Left renal cortex interstitium (tissue), 4 donors: ENCODE measurements at regions not wholly inside any gene's neighbourhood (a gene's known extent, or its start where the extent isn't known, plus 50 kb on each side); places are given as distances from the start of the nearest gene placed in this dataset.
"Not testable (repeated sequence)": the region's sequence is repeated elsewhere in the genome, so short reads cannot be mapped to it uniquely, and the experiment has no call there.

ENCODE experiments used
- DNase-seq, 4 donors: peaks; one replicate each; pipeline ENCODE4 v3.0.0-alpha.2; 2013; ENCODE audit warnings: low read depth in 4 of 4, low spot score in 2 of 4, missing footprints in 1 of 4

DNA sequence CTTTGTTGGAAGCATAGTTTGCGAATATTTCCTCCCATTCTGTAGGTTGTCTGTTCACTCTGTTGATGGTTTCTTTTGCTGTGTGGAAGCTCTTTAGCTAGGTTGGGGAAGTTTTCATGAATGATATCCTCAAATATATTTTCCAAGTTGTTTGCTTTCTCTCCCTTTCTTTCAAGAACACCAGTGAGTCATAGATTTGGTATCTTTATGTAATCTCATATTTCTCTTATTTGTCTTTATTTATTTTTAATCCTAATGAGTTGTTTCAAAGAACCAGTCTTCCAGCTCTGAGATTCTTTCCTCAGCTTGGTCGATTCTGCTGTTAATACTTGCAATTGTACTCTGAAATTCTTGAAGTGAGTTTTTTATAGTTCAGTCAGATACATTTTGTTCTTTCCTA lies 628.0 kb upstream of the ID4 start:
- DNase-seq: no peak

DNA sequence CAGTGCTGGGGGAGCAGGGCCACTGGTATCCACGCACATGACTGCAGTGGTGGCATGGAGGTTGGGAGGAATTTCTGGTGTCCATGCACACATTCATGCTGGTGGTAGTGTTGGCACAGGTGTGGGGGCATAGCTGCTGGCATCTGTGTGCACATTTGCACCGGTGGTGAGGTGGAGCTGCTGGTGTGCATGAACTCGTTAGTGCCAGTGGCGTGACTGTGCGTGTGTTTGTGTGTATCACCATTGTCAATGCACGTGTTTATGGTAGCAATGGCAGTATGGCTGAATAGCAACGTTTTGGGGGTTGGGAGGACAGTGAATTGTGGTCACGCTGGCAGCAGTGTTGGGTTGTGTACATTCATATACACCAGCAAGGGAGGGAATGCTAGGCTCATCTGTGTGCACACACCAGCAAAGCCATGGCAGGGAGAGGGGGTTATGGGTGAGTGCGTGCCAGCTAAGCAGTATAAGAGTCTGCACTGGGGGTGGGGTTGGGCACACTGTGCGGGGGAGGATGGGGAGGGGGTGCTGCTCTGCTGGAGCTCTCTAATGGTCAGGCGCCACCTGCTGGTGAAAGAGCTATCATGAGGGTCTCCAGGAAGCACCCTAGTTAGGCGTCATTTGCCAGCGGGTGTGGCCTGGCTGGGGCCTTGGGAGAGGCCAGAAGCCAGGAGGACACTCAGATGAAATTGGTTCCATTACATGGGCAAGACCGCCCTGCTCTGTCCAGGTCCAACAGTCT lies 626.1 kb upstream of the ID4 start:
- DNase-seq: no peak

DNA sequence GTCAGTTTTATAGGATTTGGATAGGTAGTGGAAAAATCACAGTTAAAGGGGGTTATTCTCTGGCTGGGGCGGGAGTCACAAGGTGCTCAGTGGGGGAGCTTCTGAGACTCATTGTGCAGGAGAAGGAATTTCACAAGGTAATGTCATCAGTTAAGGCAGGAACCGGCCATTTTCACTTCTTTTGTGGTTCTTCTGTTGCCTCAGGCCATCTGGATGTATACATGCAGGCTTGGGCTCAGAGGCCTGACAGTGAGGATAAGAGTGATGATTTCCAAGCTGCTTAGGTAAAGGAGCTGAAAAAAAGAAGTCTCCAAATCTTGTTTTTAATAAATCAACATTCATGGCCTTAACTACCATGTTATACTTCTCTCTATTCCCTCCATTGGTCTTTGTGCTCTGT lies 622.9 kb upstream of the ID4 start:
- no peak for DNase-seq

DNA sequence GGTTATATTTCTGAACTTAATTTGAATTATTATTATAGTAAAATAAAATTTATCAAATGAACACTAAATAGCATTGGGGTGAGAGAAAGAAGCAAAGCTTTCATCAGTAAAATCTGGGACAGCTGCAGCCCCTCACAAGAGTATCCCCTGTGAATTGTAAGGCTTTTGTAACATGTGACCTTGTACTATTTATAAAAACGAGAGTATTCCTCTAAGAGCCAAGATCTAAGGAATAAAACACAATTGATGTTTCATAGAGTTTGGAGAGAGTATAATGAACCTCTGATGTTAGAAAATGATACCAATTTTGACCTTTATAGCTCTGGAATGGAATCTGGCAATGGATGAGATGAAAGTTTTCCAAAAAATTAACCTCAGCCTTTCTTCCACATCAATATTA lies 617.2 kb upstream of the ID4 start:
- peak in 2 of 4 donors; percentile 24 to 31 for DNase-seq

DNA sequence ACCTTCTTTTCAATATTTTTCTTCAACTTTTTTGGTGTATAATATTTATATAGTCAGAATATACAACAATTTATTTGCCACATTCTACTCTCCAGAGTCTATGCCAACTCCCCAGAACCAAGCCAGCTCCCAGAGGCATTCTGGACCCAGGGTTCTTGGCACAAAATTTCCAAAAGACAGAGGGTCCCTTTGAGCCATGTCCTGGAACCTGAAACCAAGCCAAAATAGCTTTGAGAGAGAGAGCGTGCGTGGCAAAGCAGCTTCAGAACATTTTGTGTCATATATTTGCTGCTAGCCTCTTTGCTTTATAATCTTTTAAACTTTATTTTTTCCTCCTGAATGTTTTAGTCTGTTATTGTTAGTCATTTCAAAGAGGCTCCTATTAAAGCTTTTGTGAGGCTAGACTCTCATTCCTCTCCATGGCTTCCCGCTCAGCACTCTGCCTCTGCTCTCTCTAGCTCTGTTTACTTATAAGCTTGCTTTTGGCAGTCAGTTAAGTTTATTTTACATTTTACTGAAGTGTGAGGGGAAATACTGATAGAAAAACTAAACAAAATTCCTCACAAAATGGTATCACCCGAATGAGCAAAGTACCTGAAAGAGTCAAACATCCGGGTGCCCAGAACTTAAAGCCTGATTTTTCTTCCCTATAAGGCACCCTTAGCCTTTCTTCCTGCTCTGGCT lies 605.1 kb upstream of the ID4 start:
- DNase-seq: no peak

DNA sequence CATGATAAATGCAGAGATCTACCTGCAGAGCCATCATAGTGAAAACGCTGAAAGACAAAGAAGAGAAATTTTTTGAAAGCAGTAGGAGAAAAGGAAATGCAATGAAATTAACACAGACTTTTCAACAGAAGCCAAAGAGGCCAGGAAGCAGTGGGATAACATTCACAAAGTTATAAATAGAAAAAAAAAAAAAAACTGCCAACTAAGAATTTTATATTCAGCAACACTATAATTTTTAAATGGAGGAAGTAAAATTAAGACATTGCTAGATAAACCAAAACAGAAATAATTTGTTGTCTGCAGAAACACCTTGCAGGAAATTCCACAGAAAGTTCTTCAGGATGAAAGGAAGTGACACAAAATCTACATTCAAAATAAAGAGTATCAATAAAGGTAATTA lies 591.5 kb upstream of the ID4 start:
- DNase-seq: no peak

DNA sequence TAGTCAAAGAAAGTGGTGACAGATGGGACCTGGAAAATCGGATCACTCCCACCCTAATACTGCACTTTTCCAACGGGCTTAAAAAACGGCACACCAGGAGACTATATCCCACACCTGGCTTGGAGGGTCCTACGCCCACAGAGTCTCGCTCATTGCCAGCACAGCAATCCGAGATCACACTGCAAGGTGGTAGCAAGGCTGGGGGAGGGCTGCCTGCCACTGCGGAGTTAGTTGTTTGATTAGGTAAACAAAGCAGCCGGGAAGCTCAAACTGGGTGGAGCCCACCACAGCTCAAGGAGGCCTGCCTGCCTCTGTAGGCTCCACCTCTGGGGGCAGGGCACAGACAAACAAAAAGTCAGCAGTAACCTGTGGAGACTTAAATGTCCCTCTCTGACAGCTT lies 590.0 kb upstream of the ID4 start:
- DNase-seq: not testable (repeated sequence)

DNA sequence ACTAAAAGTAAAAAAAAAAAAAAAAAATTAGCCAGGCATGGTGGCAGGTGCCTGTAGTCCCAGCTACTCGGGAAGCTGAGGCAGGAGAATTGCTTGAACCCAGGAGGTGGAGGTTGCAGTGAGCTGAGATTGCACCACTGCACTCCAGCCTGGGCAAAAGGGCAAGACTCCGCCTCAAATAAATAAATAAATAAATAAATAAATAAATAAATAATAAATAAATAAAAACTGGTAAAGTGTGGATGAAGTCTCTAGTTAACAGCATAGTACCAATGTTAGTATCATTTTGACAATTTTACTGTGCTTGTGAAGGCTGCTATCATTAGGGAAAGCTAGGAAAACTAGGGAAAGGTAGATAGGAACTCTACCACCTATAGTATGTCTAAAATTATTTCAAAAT lies 581.0 kb upstream of the ID4 start:
- DNase-seq: not testable (repeated sequence)

DNA sequence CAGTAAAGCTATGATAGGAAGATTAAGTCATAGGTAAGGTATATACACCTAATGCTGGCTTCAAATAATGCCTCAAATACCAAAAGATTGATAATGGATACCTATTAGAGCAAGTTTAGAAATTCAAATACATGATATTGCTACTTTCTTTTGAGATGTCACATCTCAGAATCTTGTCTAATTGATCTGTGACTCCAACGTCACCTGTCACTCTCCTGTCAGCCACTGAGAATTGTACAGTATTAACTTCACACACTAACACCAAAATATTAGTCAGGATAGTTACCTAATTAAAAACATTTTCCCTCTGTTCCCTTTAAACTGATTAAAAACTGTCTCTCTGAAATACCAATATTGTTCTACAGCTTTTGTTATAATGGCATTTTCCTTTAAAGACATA lies 575.5 kb upstream of the ID4 start:
- no peak for DNase-seq

DNA sequence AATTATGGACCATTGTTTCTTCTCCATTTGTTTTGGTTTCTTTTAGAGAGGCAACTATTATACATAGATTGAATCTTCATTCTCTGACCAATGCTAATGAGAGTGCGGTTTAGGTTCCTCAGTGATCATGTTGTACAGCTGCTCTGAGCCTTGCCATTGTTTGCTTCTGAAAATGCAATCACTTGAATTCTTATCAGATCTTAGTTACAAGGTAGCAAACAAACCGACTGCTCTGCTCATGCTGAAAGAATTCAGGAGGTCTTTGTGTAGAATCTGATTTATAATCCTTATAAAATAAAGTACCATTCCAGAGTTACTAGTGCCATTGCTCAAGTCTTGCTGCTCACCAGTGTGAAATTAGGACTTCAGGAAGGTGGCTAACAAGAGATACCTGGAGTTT lies 569.1 kb upstream of the ID4 start:
- DNase-seq: no peak

DNA sequence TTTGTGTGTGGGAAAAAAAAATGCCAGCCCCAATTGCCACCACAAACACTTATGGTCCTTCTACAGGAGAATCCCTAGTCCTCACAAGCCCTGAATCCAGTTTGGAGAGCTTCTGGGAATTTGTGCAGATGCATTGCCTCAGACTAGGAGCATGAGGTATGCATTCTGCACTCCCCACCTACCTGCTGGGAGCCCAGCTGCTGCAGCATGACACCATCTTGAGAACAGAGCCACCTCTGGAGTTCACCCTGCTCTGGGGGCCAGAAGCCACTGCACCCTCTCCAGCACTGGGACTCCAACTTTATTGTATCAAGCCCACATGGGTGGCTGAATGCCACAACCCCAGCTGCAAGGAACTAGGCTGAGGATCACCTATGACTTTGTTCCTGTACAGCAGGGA lies 568.5 kb upstream of the ID4 start:
- no peak for DNase-seq

DNA sequence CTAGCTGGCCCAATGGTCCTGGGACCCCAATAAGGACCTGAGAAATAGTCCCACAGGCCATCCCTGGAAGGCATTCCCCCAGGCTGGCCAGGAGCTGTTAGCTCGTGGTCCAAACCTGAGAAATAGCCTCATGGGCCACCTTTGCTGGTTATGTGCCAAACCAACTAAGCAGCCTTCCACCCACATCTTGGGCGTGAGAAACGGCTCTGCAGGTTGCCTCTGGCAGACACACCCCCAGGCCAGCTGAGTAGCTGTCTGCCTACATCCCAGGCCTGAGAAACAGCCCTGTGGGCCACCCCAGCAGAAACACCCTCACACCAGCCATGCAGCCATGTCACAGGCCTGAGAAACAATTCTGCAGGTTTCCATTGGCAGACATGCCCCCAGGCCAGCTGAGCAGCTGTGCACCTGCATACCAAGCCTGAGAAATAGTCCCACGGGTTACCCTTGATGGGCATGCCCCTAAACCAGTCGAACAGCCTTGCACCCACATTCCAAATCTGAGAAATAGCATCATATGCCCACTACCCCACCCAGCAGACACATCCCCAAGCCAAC lies 567.8 kb upstream of the ID4 start:
- DNase-seq: no peak

DNA sequence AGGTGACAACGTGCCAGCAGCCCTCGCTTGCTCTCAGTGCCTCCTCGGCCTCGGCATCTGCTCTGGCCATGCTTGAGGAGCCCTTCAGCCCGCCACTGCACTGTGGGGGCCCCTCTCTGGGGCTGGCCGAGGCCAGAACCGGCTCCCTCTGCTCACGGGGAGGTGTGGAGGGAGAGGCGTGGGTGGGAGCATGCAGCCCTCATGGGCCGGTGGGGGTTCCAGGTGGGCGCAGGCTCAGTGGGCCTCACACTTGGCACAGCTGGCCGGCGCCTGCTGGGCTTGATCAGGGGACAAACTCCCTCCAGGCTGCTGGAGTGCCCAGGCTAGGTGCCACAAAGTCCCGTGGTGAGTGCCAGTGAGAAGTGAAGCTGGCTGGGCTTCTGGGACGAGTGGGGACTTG lies 566.6 kb upstream of the ID4 start:
- no peak for DNase-seq

DNA sequence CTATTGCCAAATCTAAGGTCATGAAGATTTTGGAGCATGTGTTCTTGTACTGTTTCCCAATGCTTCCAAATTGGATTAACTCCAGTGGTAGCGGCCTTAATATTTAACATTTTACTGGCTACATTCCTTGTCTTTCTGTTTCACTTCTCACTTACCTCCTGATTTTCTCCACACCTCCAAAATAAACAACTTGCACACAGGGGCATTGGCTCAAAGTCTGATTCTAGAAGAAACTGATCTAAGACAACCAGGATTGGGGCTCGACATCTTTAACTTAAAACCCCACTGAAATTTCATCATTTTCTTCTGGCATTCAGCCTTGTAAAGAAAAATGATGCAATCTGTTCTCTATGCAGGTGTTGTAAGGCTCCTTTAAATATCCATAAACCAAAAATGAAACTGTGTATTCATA lies 557.9 kb upstream of the ID4 start:
- DNase-seq: no peak

DNA sequence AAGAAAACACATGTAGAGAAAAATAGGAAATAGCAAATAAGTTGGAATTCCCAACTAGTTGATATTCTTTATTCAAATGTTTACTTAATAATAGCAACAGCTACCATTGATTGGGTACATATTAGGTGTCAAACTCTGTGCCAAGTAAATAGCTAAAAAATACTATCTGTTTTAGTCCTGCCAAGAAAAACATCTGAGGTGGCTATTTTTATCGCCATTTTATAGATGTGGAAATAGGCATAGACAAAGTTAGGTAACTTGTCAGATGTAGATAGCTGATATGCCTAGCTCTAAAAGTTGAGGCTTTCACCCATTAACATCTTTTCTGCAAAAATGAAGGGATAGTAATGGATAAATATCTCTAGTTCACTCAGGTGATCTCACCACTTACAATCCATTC lies 549.2 kb upstream of the ID4 start:
- DNase-seq: no peak

DNA sequence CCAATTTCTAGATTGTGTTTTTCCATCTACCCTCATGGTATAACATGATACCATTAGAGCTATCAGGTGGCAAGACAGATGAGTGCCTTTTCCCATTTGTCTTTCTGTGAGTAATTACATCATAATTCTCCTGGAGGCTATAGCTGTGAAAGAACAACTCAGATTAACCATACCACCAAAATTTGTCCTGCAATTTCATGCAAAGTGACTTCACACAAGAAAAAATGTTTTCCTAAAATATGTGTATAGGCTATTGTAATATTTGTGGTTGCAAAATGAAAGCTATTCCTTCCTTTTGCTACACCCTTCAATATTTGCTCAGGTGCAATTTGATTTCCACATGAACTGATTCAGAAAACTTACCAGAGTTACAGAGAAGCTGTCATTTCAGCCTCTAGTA lies 547.7 kb upstream of the ID4 start:
- DNase-seq: no peak

DNA sequence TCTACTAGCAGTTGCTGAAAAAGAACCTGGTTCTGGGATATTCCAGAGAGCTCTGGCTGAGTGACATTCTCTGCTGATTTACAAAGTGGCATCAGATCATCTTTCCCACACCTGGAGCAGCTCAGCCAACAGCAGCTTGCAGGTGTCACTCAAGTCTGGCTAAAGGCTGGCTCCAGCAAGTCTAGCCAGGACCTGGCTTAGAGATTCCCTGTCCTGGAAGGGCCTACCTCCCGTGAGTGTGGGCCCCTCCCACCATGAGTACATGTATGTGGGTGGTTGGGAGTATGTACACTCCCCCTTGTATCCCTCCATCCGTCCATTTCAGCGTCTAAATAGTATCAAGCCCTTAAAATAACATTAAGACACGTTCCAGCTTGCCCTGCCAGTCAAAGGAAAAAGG lies 539.3 kb upstream of the ID4 start:
- DNase-seq: no peak

DNA sequence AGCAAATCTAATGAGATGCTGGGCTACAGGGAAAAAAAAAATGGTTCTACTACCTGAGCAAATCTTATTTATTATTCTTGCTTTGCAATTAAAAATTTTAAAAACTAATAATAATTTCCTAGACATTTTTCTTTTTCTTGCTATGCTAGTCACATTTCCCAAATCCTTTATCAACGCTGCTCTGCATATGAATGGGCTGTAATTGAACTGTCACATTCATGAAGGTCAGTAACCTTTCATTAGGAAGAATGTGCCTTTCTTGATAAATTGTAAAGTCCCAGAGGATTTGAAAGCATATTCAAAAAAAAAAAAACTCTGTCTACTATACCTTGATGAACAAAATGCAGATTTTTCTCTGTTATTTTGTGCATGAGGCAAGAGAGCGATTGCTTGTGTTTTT lies 538.7 kb upstream of the ID4 start:
- DNase-seq: no peak

DNA sequence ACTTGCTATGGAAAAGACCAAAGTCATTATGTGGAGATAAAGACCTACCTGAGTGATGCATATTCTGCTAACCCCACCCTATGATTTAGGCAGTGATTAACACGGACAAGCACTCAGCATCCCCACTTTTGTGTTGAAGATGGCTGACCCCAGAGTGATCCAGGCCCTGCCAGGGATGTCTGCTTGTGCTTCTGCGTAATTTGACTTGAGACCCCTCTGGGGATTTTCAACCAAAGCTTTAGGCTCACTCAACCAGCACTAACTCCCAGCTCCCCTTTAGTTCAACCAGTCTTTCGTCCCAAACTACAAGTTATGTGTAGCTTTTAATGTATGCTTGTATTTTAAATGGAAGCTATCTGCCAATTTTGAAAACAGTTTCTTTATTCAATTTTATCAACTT lies 538.0 kb upstream of the ID4 start:
- DNase-seq: no peak

DNA sequence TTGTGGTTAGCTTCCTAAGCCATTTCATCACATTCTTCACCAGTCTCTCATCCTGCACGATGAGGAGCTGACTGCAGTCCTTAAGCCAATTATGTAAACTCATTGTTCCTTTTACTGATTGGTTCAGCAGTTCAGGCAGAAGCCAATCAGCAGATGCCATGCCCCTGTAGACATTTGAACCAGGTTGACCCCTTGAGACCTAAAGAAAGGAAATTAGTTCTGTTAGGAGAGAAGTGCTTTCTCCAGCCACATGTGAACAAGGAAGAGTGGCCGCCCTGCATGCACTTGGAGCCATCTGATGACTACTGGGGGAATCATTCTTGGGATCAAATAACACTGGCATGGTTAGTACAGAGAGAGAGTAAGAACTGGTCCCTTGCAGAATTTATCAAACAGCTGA lies 535.2 kb upstream of the ID4 start:
- no peak for DNase-seq

DNA sequence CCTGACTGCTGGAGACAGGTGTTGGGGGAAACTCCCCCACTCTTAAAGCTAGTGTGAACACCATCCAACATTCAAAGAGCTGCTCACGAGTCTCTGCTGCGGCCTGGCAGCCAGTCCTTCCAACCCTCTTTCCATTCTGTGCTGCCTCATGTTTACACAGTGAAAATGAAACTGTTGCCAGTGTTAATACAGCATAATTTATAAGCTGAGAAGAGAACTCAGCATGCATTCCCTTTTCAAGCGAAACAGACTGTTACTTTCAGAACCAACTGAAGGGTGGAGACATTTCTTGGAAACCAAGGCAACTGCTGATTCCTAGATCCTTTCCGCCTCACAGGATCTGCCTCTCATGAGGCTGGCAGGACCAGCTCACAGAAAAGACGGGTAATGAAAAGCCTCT lies 533.8 kb upstream of the ID4 start:
- DNase-seq: no peak

DNA sequence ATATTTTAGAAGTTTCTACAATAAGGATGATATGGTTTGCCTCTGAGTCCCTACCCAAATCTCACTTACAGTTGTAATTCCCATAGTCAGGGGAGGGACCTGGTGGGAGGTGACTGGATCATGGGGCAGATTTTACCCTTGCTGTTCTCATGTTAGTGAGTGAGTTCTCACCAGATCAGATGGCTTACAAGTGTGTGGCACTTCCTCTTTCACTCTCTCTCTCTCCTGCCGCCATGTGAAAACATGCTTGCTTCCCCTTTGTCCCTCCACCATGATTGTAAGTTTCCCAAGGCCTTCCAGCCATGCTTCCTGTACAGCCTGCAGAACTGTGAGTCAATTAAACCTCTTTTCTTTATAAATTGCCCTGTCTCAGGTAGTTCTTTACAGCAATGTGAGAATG lies 527.5 kb upstream of the ID4 start:
- DNase-seq: no peak
